ENCODE measurements at regions not wholly inside any gene's neighbourhood (a gene's known extent, or its start where the extent isn't known, plus 50 kb on each side); places are given as distances from the start of the nearest gene placed in this dataset.

DNA sequence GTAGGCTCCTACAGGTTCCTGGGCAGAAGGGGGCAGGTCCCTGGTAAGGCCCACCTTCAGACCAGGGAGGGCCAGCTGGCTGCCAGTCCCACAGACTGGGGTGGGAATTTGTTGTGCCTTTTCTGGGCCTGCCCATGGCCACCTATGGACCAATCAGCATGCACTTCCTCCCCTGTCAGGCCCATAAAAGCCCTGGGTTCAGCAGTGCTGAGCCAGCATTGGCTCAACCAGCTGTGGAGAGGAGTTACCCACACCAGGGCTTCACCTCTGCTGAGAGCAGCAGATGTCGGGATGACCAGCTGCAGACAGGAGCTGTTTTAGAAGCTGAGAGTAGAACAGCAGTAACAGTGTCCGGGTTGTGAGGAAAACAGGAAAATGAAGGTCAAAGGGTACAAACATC, 373.4 kb upstream of the ACO1 start:
- TF ChIP-seq EZH2phosphoT487 (IDR thresholded peaks at IDR 0.05; ENCODE audit: low read length), result no peak
- no peak for TF ChIP-seq EZH2 (optimal IDR thresholded peaks at IDR 0.05; ENCODE audit: low read depth, low read length)
- no peak for TF ChIP-seq CTCF (IDR thresholded peaks at IDR 0.05; ENCODE audit: low read length)
